Hepatic stellate cell (primary cell): ENCODE measurements at regions not wholly inside any gene's neighbourhood (a gene's known extent, or its start where the extent isn't known, plus 50 kb on each side); places are given as distances from the start of the nearest gene placed in this dataset.
"Not testable (repeated sequence)": the region's sequence is repeated elsewhere in the genome, so short reads cannot be mapped to it uniquely, and the experiment has no call there.

ENCODE experiments used
- DNase-seq: peaks from one replicate; pipeline ENCODE4 v3.0.0; 2011; ENCODE audit warnings: low spot score

- no peak for DNase-seq
Observed at GRCh38 chr5:82952326-82952725, 124.9 kb downstream of the TMEM167A start.

- DNase-seq = not testable (repeated sequence)
Observed at GRCh38 chr5:82944267-82944666, 132.9 kb downstream of the TMEM167A start.

- DNase-seq = no peak
Observed at GRCh38 chr5:82942083-82942881, 134.9 kb downstream of the TMEM167A start.

- DNase-seq = no peak
Observed at GRCh38 chr5:82938901-82939725, 138.1 kb downstream of the TMEM167A start.

- not testable (repeated sequence) for DNase-seq
Observed at GRCh38 chr5:82932473-82933220, 144.5 kb downstream of the TMEM167A start.

GRCh38 chr5:82931110-82931509 is 146.1 kb downstream of the TMEM167A start:
- no peak for DNase-seq

- no peak for DNase-seq
Observed at GRCh38 chr5:82925061-82925411, 152.2 kb downstream of the TMEM167A start.

- DNase-seq = no peak
Observed at GRCh38 chr5:82924226-82925060, 152.8 kb downstream of the TMEM167A start.

- no peak for DNase-seq
Observed at GRCh38 chr5:82922086-82922734, 155.0 kb downstream of the TMEM167A start.

GRCh38 chr5:82918311-82919031 is 158.7 kb downstream of the TMEM167A start:
- DNase-seq = no peak

- DNase-seq = no peak
Observed at GRCh38 chr5:82917584-82917983, 159.6 kb downstream of the TMEM167A start.

GRCh38 chr5:82913971-82914370 is 163.2 kb downstream of the TMEM167A start:
- no peak for DNase-seq

GRCh38 chr5:82912462-82912861 is 164.7 kb downstream of the TMEM167A start:
- no peak for DNase-seq

- DNase-seq = no peak
Observed at GRCh38 chr5:82911910-82912309, 165.3 kb downstream of the TMEM167A start.

- no peak for DNase-seq
Observed at GRCh38 chr5:82910905-82911304, 166.3 kb downstream of the TMEM167A start.

- DNase-seq = no peak
Observed at GRCh38 chr5:82910491-82910890, 166.7 kb downstream of the TMEM167A start.

GRCh38 chr5:82909771-82910170 is 167.4 kb downstream of the TMEM167A start:
- DNase-seq = no peak

GRCh38 chr5:82905986-82906385 is 171.2 kb downstream of the TMEM167A start:
- DNase-seq = no peak

GRCh38 chr5:82901281-82901888 is 175.8 kb downstream of the TMEM167A start:
- DNase-seq = no peak

- no peak for DNase-seq
Observed at GRCh38 chr5:82894716-82895115, 182.5 kb downstream of the TMEM167A start.
